HG02623 (cell line): ENCODE measurements at regions not wholly inside any gene's neighbourhood (a gene's known extent, or its start where the extent isn't known, plus 50 kb on each side); places are given as distances from the start of the nearest gene placed in this dataset.
"Not testable (repeated sequence)": the region's sequence is repeated elsewhere in the genome, so short reads cannot be mapped to it uniquely, and the experiment has no call there.

Experiments used
- ATAC-seq: cut with Tn5 transposase; IDR thresholded peaks from one replicate; pipeline ENCODE4 v1.9.1; 2021; ENCODE audit warnings: moderate library complexity; ENCODE audit not compliant: unreplicated experiment

DNA sequence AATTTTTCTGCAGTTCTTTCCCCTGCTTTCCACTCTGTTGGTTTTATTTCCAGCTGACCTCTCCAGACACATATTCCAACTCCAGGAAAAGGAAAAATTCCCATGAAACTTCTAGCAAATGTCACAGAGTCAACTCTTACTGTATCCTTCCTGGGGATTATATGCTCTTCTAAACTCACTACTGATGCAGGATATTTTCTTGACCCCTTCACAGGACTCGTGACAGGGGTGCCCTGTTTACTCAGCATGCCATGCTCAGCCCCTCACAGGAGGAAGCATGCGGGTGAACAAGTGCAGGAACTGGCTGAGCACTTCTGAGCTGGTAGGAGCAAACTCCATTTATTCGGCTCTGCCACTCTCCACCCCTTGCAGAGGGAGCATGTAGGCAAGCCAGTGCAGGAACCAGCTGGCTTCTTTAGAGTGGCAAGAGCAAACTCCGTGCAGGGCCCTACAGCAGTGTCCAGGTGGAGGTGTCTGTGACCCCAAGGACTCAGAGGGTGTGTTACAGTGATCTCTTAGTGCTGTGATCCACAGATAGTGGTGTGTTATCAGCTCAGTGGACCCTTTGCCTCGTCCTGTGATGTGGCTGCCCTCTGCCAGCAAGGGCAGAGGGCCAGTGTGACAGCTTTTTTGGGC is 413.6 kb upstream of the GRM7 start:
- no peak for ATAC-seq

DNA sequence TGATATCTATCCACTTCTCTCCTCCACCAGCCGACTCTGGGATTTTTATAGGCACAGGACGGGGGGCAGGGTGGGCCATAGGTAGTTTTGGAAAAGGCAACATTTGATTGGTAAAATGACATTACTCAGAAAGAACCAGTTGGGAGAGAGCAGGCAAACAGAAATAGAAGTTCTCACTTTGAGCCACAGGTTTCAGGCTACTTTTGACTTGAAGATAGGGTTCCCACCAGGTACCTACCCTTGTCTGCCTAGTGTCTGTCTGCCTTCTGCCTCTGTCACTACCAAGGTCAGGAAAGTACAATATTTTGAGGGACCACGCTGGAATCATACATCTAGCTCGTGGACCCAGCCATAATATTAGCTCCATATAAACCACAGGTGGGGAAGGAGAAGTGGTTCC is 412.9 kb upstream of the GRM7 start:
- no peak for ATAC-seq

DNA sequence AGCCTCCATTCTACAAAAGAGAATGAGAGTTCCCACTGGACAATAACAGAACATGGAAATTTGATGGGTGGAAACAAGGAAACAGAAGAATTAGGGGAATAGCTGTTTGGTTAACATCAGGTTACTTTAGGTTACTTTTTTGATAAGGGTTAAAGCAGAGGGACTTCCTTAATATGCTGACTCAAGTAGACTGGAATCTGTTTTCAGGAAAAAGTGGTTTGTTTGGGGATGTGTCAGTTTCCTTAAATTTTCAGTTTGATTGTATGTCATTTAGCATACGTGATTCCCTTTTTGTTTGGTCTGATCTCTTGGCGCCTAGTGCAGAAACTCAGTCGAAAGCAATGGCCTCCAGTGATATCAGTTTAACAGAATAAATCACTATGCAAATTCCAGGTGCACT is 411.8 kb upstream of the GRM7 start:
- no peak for ATAC-seq

- no peak for ATAC-seq
Measured at GRCh38 chr3:6452974-6453373, 407.9 kb upstream of the GRM7 start.

- ATAC-seq: no peak
Measured at GRCh38 chr3:6455031-6455430, 405.9 kb upstream of the GRM7 start.

DNA sequence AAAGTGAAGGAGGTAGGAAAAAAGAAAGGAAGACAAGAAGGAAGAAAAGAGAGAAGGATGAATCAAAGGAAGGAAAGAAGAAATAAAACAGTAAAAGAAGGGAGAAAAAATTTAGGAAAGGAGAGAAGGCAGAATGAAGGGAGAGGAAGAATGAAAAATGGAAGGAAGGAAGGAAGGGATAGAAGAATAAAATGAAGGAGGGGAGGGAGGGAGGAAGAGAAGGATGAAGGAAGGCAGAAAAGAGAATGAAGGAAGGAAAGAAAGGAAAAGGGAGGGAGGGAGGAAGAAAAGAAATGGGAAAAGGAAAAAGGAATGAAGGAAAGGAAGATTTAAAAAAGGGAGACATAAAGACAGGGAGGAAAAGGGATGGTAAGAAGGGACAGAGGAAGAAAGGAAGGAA is 393.7 kb upstream of the GRM7 start:
- ATAC-seq: no peak

- no peak for ATAC-seq
Measured at GRCh38 chr3:6468589-6468988, 392.3 kb upstream of the GRM7 start.

DNA sequence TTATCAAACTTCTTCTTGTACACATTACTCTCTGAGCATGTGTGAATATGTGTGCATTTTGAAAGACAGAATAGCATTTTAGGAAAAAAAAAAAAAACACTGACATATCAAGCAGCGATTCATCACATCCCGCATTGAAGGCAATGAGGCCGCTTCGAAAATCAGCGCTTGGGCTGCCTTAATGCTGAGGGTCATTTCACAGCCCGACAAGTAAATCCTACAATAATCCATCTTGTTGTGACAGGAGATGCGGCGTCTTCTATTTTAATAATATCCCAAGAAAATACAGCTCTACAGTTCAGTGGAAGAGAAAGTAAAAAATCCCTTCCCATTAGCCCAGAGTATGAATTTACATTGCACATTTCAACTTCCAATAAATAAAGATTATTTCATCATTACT is 389.2 kb upstream of the GRM7 start:
- no peak for ATAC-seq

DNA sequence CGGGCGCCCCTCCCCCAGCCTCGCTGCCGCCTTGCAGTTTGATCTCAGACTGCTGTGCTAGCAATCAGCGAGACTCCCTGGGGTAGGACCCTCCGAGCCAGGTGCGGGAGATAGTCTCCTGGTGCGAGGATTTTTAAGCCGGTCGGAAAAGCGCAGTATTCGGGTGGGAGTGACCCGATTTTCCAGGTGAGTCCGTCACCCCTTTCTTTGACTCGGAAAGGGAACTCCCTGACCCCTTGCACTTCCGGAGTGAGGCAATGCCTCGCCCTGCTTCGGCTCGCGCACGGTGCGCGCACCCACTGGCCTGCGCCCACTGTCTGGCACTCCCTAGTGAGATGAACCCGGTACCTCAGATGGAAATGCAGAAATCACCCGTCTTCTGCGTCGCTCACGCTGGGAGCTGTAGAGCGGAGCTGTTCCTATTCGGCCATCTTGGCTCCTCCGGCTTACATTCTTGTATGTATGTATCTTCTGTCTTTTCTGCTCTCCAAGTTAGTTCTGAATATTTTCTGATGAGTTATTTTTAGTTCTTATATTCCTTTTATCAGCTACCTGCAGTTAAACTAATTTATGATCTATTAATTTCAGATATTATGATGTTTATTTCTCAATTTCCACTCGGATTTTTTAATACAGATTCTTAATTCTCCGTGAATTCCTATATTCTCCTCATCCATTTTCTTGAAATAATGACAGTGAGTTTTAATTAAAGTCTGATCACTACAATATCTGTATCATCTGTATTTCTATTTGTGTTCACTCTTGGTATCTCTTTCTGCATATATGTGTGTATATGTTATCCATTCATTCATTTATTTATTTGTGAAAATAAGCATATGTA is 370.2 kb upstream of the GRM7 start:
- not testable (repeated sequence) for ATAC-seq

GRCh38 chr3:6491768-6492167 is 369.1 kb upstream of the GRM7 start:
- ATAC-seq: no peak

DNA sequence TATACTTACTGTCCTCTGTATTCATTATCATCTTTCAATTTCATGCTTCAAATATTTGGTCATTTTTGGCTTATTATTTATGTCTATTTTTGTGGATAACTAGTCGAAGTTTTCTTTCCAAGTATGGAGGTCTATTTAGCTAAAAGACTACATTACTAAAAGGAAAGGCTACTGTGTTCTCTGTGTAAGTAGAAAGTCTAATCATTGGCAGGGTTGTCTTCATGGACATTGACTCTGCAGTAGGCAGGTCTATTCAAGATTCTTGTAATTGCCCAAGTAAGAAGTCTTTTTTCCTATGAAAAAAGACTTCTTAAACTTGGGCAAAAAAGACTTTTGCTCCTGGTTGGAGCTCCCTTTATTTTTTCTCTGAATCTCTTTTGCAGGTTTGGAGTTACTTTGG is 368.6 kb upstream of the GRM7 start:
- no peak for ATAC-seq

- not testable (repeated sequence) for ATAC-seq
Measured at GRCh38 chr3:6498944-6499343, 362.0 kb upstream of the GRM7 start.

DNA sequence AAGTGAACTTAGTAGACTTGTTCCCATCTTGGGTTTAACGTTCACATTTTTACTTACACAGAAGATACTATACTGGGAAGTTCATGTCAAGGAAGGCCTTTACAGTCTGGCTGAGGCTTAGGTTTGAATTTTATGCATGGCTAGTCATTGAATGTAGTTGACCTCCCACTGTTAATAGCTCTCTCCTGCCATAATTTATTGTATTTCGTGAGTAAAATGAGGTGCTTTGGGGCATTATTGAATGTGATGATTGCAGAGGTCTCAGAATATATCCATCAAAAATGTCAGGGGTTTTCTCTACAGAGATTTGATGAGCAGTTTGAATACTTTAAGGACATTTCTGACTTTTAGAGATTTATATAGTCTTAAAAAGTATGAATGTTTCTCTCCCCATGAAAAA is 356.6 kb upstream of the GRM7 start:
- ATAC-seq: no peak

- no peak for ATAC-seq
Measured at GRCh38 chr3:6504834-6505233, 356.1 kb upstream of the GRM7 start.

DNA sequence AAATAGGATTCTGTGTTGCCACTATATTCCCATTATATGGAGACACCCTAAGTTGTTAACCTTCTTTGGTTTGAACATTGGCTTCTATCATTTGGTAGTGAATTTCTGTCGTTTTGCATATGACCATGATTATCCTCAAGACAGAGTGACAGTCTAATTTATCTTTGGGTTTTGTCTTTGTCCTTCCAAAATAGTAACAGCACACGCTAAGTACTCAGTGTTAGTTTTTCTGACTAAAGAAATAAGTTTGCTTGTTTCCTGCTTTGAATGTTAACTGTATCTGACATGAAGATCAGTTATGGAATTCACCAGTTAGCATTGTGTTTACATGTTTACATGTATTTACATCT is 352.5 kb upstream of the GRM7 start:
- no peak for ATAC-seq

- ATAC-seq: no peak
Measured at GRCh38 chr3:6509576-6509975, 351.3 kb upstream of the GRM7 start.

- no peak for ATAC-seq
Measured at GRCh38 chr3:6510713-6511112, 350.2 kb upstream of the GRM7 start.

DNA sequence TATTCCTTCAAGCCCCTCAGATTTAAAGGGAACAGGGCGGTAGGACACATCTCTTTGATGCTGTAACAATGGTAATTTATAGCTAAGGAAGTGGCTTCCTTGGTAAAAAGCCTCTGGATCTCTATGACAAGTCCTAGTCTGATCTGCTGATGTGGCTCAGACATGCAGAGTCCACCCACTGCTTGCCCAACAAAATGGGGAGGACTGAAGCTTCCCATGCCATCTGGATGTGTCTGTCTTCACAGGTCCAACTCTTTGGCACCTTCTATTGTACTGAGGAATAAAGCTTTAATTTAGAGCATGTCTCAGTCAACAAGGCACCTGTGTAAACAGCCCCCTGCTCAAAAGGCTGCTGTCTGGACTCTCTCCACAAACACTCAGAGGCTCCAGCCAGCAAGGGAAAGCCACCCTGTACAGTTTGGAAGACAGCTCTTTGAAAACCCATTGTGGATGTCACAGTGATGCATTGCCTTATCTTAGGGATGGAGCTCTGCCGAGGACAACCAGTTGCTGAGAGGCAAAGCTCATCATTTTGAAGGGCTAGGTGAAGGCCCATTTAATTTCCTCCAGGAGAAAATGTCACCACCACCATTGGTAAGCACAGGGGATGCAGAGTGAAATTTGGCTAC is 348.6 kb upstream of the GRM7 start:
- no peak for ATAC-seq

DNA sequence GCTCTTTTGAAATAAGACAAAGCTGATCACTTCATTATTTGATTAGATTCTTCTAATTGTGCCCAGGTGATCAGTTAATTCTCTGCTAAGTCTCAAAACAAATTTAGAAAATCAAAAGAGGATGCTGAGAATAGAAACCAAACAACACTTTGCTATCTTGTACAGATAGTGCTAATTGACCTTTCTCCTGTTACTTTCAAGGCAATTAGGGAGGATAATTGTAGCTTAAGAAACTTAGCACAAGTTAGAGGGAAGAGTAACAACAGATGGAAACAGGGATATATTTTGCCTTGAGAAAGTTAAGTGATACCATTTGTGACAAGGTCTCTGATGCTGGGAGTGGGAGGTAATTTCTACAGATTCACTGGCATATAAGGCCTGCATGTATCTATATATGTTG is 344.8 kb upstream of the GRM7 start:
- no peak for ATAC-seq

GRCh38 chr3:6516694-6517093 is 344.2 kb upstream of the GRM7 start:
- ATAC-seq: no peak

GRCh38 chr3:6518709-6519345 is 342.1 kb upstream of the GRM7 start:
- no peak for ATAC-seq
